ENCODE measurements at regions not wholly inside any gene's neighbourhood (a gene's known extent, or its start where the extent isn't known, plus 50 kb on each side); places are given as distances from the start of the nearest gene placed in this dataset.
"Not testable (repeated sequence)": the region's sequence is repeated elsewhere in the genome, so short reads cannot be mapped to it uniquely, and the experiment has no call there.

DNA sequence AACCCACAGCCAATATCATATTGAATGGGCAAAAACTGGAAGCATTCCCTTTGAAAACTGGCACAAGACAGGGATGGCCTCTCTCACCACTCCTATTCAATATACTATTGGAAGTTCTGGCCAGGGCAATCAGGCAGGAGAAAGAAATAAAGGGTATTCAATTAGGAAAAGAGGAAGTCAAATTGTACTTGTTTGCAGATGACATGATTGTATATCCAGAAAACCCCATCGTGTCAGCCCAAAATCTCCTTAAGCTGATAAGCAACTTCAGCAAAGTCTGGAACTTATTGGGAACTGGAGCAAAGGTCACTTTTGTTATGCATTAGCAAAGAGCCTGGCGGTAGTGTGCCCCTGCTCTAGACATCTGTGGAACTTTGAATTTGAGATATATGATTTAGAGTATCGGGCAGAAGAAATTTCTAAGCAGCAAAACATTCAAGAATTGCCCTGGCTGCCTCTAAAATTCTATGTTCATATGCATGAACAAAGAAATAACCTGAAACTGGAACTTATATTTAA, 53.4 kb upstream of the PSMA1 start:
- intact Hi-C loops (cut with micrococcal nuclease); CTCF ChIA-PET; POLR2A ChIA-PET; H3K27me3 Mint-ChIP-seq; H3K27ac Mint-ChIP-seq; H3K4me3 Mint-ChIP-seq; DNase-seq: not testable (repeated sequence)
- H3K9me3 Mint-ChIP-seq, result peaks cover 64% of the 10 kb centered on the region
- peaks cover 58% of the 10 kb centered on the region for H3K36me3 Mint-ChIP-seq
- peaks cover 39% of the 10 kb centered on the region for H3K4me1 Mint-ChIP-seq (ENCODE audit: low read depth)

- DNase-seq, result no peak
- Mint-ChIP-seq H3K4me3 (no peak overlapping the region), H3K27ac (peak overlapping the region; percentile 2), H3K36me3 (peaks cover 44% of the 10 kb centered on the region), H3K27me3 (no peaks in the 10 kb centered on the region), H3K4me1 (ENCODE audit: low read depth) (peaks cover 42% of the 10 kb centered on the region), H3K9me3 (peaks cover 39% of the 10 kb centered on the region)
- POLR2A ChIA-PET, result interaction anchor here (0.8 kb wide), 1 partner anchor 33 kb away, joined by 3 read pairs; no protein-coding TSS in a partner anchor
- intact Hi-C loops (cut with micrococcal nuclease), result no loop called here
- CTCF ChIA-PET, result no interaction called here
Measured at GRCh38 chr11:14577292-14577691, 57.1 kb upstream of the PSMA1 start.

DNA sequence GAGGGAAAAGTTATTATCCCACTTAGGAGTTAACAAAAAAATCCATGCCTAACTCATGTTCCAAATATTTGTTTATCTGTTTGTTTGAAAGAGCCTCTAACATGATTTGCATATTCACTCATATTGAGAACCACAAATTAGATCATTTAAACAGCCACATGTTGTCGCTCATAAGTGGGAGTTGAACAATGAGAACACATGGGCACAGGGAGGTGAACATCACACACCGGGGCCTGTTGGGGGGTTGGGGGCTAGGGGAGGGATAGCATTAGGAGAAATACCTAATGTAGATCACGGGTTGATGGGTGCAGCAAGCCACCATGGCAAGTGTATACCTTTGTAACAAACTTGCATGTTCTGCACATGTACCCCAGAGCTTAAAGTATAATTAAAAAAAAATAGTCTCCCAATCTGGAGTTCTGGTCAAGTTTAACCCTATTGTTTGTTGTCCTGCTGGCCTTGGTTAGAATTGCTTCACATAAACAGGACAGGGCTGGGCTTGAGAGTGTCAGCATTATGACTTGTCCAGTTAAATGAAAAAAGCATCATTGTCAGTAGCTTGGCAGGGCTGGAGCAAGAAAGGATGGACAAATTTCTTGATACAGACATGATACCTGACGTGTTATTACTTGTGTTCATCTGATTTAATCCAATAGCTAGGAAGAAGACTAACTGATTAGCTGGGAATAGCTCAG, 57.8 kb upstream of the PSMA1 start:
- peaks cover 34% of the 10 kb centered on the region for H3K9me3 Mint-ChIP-seq
- peaks cover 45% of the 10 kb centered on the region for H3K4me1 Mint-ChIP-seq (ENCODE audit: low read depth)
- peak overlapping the region; percentile 86 for H3K27ac Mint-ChIP-seq
- DNase-seq, result peak; percentile 24
- H3K4me3 Mint-ChIP-seq, result peak overlapping the region; percentile 54
- POLR2A ChIA-PET, result interaction anchor here (0.8 to 1.6 kb wide), 4 partner anchors 32 to 67 kb away, joined by 3 to 10 read pairs (median 6); partner anchors contain the start of gene PSMA1
- CTCF ChIA-PET, result interaction anchor here (0.6 to 3.0 kb wide), 7 partner anchors 34 to 330 kb away, joined by 3 to 13 read pairs (median 5); partner anchors contain the start of gene CYP2R1
- no peaks in the 10 kb centered on the region for H3K27me3 Mint-ChIP-seq
- intact Hi-C loops (cut with micrococcal nuclease), result loop anchor here (1.0 to 2.0 kb wide), 7 partner anchors 23 to 313 kb away; no protein-coding TSS in a partner anchor
- peaks cover 41% of the 10 kb centered on the region for H3K36me3 Mint-ChIP-seq

GRCh38 chr11:14578541-14578956, 58.4 kb upstream of the PSMA1 start:
- intact Hi-C loops (cut with micrococcal nuclease), result loop anchor here (1.0 to 2.0 kb wide), 7 partner anchors 23 to 313 kb away; no protein-coding TSS in a partner anchor
- peak overlapping the region; percentile 54 for H3K4me3 Mint-ChIP-seq

DNA sequence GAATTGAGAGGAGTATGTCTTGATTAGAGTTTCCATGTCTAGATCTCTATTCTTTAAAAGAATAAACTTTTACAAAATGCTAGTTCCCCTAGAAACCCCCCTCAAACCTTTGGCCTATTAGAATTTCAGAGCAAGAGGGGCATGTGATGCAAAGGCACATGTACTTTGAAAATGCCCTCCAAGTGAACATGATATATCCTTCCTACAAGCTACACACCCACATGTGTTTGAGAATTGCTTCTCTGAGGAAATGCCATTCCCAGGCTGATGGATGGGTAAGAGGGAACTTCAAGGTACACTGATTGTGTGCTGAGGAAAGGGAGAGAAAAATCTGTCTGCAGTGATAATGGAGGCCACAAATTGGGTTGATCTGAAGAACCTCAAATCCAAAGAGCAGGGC, 59.5 kb upstream of the PSMA1 start:
- Mint-ChIP-seq H3K4me1 (ENCODE audit: low read depth) (peaks cover 49% of the 10 kb centered on the region), H3K4me3 (no peak overlapping the region)

More at GRCh38 chr11:14578541-14578956, 58.4 kb upstream of the PSMA1 start:
- Mint-ChIP-seq H3K9me3 (peaks cover 29% of the 10 kb centered on the region), H3K4me1 (ENCODE audit: low read depth) (peaks cover 49% of the 10 kb centered on the region), H3K36me3 (peaks cover 43% of the 10 kb centered on the region), H3K27me3 (no peaks in the 10 kb centered on the region), H3K27ac (peak overlapping the region; percentile 86)
- ChIA-PET POLR2A (interaction anchor here (1.5 to 1.6 kb wide), 3 partner anchors 32 to 66 kb away, joined by 5 to 10 read pairs (median 6); partner anchors contain the start of gene PSMA1), CTCF (interaction anchor here (0.9 to 3.0 kb wide), 6 partner anchors 34 to 329 kb away, joined by 4 to 13 read pairs (median 7); partner anchors contain the start of gene CYP2R1)
- peak; percentile 66 for DNase-seq

DNA sequence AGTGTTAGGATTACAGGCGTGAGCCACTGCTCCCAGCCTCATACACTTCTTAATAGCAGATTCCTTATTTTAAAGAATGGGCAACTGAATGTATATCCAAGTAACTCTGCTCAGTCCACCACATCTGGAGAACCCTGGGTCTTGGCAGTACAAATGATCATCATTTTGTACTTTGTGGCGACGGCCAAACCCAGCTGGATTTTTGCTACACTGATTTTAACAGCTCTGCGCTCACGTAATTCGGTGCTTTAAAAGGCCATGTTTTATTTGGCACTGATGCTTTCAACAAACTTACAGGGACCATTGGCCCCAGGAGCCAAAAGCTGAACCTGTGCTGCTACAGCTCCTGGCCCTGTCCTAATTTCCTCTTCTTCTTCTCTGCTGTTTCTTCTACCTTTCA, 60.8 kb upstream of the PDE3B start:
- no peaks in the 10 kb centered on the region for H3K9me3 Mint-ChIP-seq
- no peak overlapping the region for H3K4me3 Mint-ChIP-seq
- CTCF ChIA-PET, result no interaction called here
- DNase-seq, result no peak
- no peak overlapping the region for H3K27ac Mint-ChIP-seq
- POLR2A ChIA-PET, result no interaction called here
- H3K27me3 Mint-ChIP-seq, result no peaks in the 10 kb centered on the region
- H3K36me3 Mint-ChIP-seq, result peaks cover 27% of the 10 kb centered on the region
- intact Hi-C loops (cut with micrococcal nuclease), result no loop called here
- peaks cover 44% of the 10 kb centered on the region for H3K4me1 Mint-ChIP-seq (ENCODE audit: low read depth)

More for the DNA sequence above, 59.5 kb upstream of the PSMA1 start:
- Mint-ChIP-seq H3K27ac (peak overlapping the region; percentile 0), H3K9me3 (peaks cover 19% of the 10 kb centered on the region), H3K27me3 (no peaks in the 10 kb centered on the region), H3K36me3 (peaks cover 42% of the 10 kb centered on the region)
- POLR2A ChIA-PET, result interaction anchor here (1.6 kb wide), 1 partner anchor 60 kb away, joined by 5 read pairs; the partner anchor contains the start of gene PSMA1
- no peak for DNase-seq
- intact Hi-C loops (cut with micrococcal nuclease), result loop anchor here (2.0 kb wide), 2 partner anchors 43 to 65 kb away; no protein-coding TSS in a partner anchor
- CTCF ChIA-PET, result interaction anchor here (1.8 to 3.0 kb wide), 2 partner anchors 65 to 328 kb away, joined by 9 to 13 read pairs; no protein-coding TSS in a partner anchor

GRCh38 chr11:14583252-14584034, 60.2 kb upstream of the PDE3B start:
- intact Hi-C loops (cut with micrococcal nuclease), result no loop called here
- peaks cover 39% of the 10 kb centered on the region for H3K4me1 Mint-ChIP-seq (ENCODE audit: low read depth)
- H3K9me3 Mint-ChIP-seq, result no peaks in the 10 kb centered on the region
- peaks cover 27% of the 10 kb centered on the region for H3K36me3 Mint-ChIP-seq
- ChIA-PET CTCF (no interaction called here), POLR2A (no interaction called here)
- H3K27ac Mint-ChIP-seq, result no peak overlapping the region
- no peak for DNase-seq
- H3K27me3 Mint-ChIP-seq, result no peaks in the 10 kb centered on the region
- H3K4me3 Mint-ChIP-seq, result no peak overlapping the region

DNA sequence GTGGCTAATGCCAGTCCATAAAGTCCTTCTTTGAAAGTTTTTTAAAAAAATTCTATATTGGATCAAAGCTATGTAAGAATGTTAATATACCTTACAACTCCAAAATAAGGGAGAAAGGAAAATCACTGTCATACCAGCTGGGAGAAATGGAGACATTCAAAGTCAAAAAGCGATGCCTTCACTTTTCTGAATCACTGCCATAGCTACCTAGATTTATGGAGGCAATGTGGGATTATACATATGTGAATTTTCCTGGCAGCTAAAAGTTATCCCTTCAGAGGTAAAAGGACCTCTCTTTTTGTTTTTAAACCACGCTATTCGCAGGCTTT, 59.6 kb upstream of the PDE3B start:
- Mint-ChIP-seq H3K4me1 (ENCODE audit: low read depth) (peaks cover 33% of the 10 kb centered on the region), H3K9me3 (no peaks in the 10 kb centered on the region), H3K36me3 (peaks cover 25% of the 10 kb centered on the region), H3K27me3 (no peaks in the 10 kb centered on the region), H3K27ac (no peak overlapping the region), H3K4me3 (no peak overlapping the region)
- DNase-seq, result no peak
- intact Hi-C loops (cut with micrococcal nuclease), result no loop called here
- ChIA-PET CTCF (no interaction called here), POLR2A (no interaction called here)

GRCh38 chr11:14584595-14584994, 59.0 kb upstream of the PDE3B start:
- ChIA-PET POLR2A (no interaction called here), CTCF (no interaction called here)
- intact Hi-C loops (cut with micrococcal nuclease), result no loop called here
- no peak overlapping the region for H3K27ac Mint-ChIP-seq
- H3K27me3 Mint-ChIP-seq, result no peaks in the 10 kb centered on the region
- H3K4me3 Mint-ChIP-seq, result no peak overlapping the region
- no peaks in the 10 kb centered on the region for H3K9me3 Mint-ChIP-seq
- H3K36me3 Mint-ChIP-seq, result peaks cover 26% of the 10 kb centered on the region
- peaks cover 31% of the 10 kb centered on the region for H3K4me1 Mint-ChIP-seq (ENCODE audit: low read depth)
- DNase-seq, result no peak

DNA sequence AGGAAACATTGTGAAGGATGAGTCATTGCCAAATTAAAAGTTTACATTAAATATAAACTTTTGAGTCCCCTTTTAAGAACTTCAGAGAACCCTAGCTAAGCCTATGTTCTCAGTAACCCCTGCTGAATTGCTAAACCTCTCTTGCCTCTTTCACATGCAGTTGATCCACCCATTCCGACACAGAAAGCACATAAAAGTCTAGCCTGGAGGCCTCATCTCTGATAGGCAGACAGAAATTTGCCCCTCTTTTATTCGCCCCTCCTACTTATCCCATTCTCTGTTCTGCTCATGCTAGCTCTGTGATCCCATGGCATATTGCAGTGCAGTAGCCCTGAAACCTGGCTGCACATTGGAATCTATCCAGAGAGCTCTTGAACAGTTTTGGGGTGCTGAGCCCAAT, 58.2 kb upstream of the PDE3B start:
- ChIA-PET CTCF (no interaction called here), POLR2A (no interaction called here)
- Mint-ChIP-seq H3K9me3 (no peaks in the 10 kb centered on the region), H3K27me3 (no peaks in the 10 kb centered on the region), H3K36me3 (peaks cover 31% of the 10 kb centered on the region), H3K4me1 (ENCODE audit: low read depth) (peaks cover 29% of the 10 kb centered on the region), H3K4me3 (no peak overlapping the region), H3K27ac (no peak overlapping the region)
- intact Hi-C loops (cut with micrococcal nuclease), result no loop called here
- DNase-seq, result no peak

DNA sequence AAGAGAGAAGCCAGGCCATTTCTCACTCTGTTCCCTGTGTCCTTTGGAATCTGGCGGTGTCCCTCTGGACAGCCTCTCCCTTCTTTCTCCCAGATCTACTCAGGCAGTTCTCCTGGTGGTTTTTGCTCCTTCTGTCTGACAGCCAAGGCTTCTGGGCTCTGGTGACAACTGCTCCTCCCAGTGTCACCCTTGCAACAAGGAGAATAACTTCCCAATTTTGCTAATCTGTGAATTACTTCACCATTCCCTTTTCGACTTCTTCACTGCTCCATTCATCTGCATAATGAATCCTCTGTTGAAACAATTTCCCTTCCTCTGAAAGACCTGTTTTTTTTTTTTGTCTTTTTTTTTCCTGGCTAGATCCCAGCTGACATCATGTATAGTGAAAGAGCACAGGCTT, 56.3 kb upstream of the PDE3B start:
- POLR2A ChIA-PET, result no interaction called here
- H3K27me3 Mint-ChIP-seq, result no peaks in the 10 kb centered on the region
- H3K9me3 Mint-ChIP-seq, result no peaks in the 10 kb centered on the region
- DNase-seq, result no peak
- H3K36me3 Mint-ChIP-seq, result peaks cover 41% of the 10 kb centered on the region
- peaks cover 22% of the 10 kb centered on the region for H3K4me1 Mint-ChIP-seq (ENCODE audit: low read depth)
- CTCF ChIA-PET, result no interaction called here
- H3K4me3 Mint-ChIP-seq, result no peak overlapping the region
- intact Hi-C loops (cut with micrococcal nuclease), result no loop called here
- no peak overlapping the region for H3K27ac Mint-ChIP-seq

DNA sequence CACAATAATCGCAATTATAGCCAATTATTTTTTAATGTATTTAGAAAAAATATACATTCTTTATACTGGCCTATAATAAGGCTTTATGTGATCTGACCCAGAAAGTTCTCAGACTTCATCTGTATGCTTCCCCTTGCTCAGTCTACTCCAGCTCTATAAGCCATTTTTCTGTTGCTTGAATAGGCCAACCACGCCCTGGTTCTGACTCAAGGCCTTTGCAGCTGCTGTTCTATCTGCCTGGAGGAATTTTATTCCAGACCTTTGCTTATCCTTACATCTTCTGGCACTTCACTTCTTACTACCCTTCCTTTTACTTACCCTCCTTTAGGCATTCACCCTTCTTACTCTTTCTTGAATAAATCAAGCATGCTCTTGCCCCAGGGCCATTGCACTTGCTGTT, 54.9 kb upstream of the PDE3B start:
- Mint-ChIP-seq H3K36me3 (peaks cover 35% of the 10 kb centered on the region), H3K27me3 (no peaks in the 10 kb centered on the region), H3K27ac (no peak overlapping the region), H3K9me3 (no peaks in the 10 kb centered on the region), H3K4me1 (ENCODE audit: low read depth) (peaks cover 16% of the 10 kb centered on the region), H3K4me3 (no peak overlapping the region)
- CTCF ChIA-PET, result no interaction called here
- no peak for DNase-seq
- intact Hi-C loops (cut with micrococcal nuclease), result no loop called here
- POLR2A ChIA-PET, result no interaction called here
